ENCODE measurements at regions not wholly inside any gene's neighbourhood (a gene's known extent, or its start where the extent isn't known, plus 50 kb on each side); places are given as distances from the start of the nearest gene placed in this dataset.

GRCh38 chr9:105860516-105860915 is 166.2 kb downstream of the TMEM38B start:
- in situ Hi-C loops (cut with HindIII; ENCODE audit: low sequenced_read_pairs) = no loop called here

- in situ Hi-C loops (cut with HindIII; ENCODE audit: low sequenced_read_pairs) = no loop called here
Measured at GRCh38 chr9:105861972-105862371, 167.6 kb downstream of the TMEM38B start.

GRCh38 chr9:105864248-105864898 is 170.0 kb downstream of the TMEM38B start:
- in situ Hi-C loops (cut with HindIII; ENCODE audit: low sequenced_read_pairs) = no loop called here

GRCh38 chr9:105865285-105865684 is 170.9 kb downstream of the TMEM38B start:
- in situ Hi-C loops (cut with HindIII; ENCODE audit: low sequenced_read_pairs) = no loop called here

- in situ Hi-C loops (cut with HindIII; ENCODE audit: low sequenced_read_pairs) = no loop called here
Measured at GRCh38 chr9:105871540-105871939, 177.2 kb downstream of the TMEM38B start.

GRCh38 chr9:105873801-105874200 is 179.5 kb downstream of the TMEM38B start:
- in situ Hi-C loops (cut with HindIII; ENCODE audit: low sequenced_read_pairs) = no loop called here

- in situ Hi-C loops (cut with HindIII; ENCODE audit: low sequenced_read_pairs) = no loop called here
Measured at GRCh38 chr9:105877721-105878120, 183.4 kb downstream of the TMEM38B start.

GRCh38 chr9:105879181-105879580 is 184.8 kb downstream of the TMEM38B start:
- in situ Hi-C loops (cut with HindIII; ENCODE audit: low sequenced_read_pairs) = no loop called here

- in situ Hi-C loops (cut with HindIII; ENCODE audit: low sequenced_read_pairs) = no loop called here
Measured at GRCh38 chr9:105880517-105880916, 186.2 kb downstream of the TMEM38B start.

- in situ Hi-C loops (cut with HindIII; ENCODE audit: low sequenced_read_pairs) = no loop called here
Measured at GRCh38 chr9:105881021-105881420, 186.7 kb downstream of the TMEM38B start.

- in situ Hi-C loops (cut with HindIII; ENCODE audit: low sequenced_read_pairs) = no loop called here
Measured at GRCh38 chr9:105881654-105882349, 187.5 kb downstream of the TMEM38B start.

GRCh38 chr9:105883847-105884246 is 189.5 kb downstream of the TMEM38B start:
- in situ Hi-C loops (cut with HindIII; ENCODE audit: low sequenced_read_pairs) = no loop called here

GRCh38 chr9:105884416-105884815 is 190.1 kb downstream of the TMEM38B start:
- in situ Hi-C loops (cut with HindIII; ENCODE audit: low sequenced_read_pairs) = no loop called here

- in situ Hi-C loops (cut with HindIII; ENCODE audit: low sequenced_read_pairs) = no loop called here
Measured at GRCh38 chr9:105886136-105886535, 191.8 kb downstream of the TMEM38B start.

- in situ Hi-C loops (cut with HindIII; ENCODE audit: low sequenced_read_pairs) = no loop called here
Measured at GRCh38 chr9:105887679-105888078, 193.3 kb downstream of the TMEM38B start.

GRCh38 chr9:105890046-105890822 is 195.9 kb downstream of the TMEM38B start:
- in situ Hi-C loops (cut with HindIII; ENCODE audit: low sequenced_read_pairs) = no loop called here

- in situ Hi-C loops (cut with HindIII; ENCODE audit: low sequenced_read_pairs) = loop anchor here (25.0 kb wide), 1 partner anchor 1262 kb away; no protein-coding TSS in a partner anchor
Measured at GRCh38 chr9:105900123-105900522, 205.8 kb downstream of the TMEM38B start.

- in situ Hi-C loops (cut with HindIII; ENCODE audit: low sequenced_read_pairs) = loop anchor here (25.0 kb wide), 1 partner anchor 1261 kb away; no protein-coding TSS in a partner anchor
Measured at GRCh38 chr9:105901514-105902109, 207.3 kb downstream of the TMEM38B start.

GRCh38 chr9:105908069-105908468 is 213.7 kb downstream of the TMEM38B start:
- in situ Hi-C loops (cut with HindIII; ENCODE audit: low sequenced_read_pairs) = loop anchor here (25.0 kb wide), 1 partner anchor 1254 kb away; no protein-coding TSS in a partner anchor

- in situ Hi-C loops (cut with HindIII; ENCODE audit: low sequenced_read_pairs) = loop anchor here (25.0 kb wide), 1 partner anchor 1251 kb away; no protein-coding TSS in a partner anchor
Measured at GRCh38 chr9:105911104-105911911, 217.0 kb downstream of the TMEM38B start.
